ENCODE measurements at regions not wholly inside any gene's neighbourhood (a gene's known extent, or its start where the extent isn't known, plus 50 kb on each side); places are given as distances from the start of the nearest gene placed in this dataset.
"Not testable (repeated sequence)": the region's sequence is repeated elsewhere in the genome, so short reads cannot be mapped to it uniquely, and the experiment has no call there.

GRCh38 chr10:36736311-36736710, 389.1 kb upstream of the ANKRD30A start:
- ChIA-PET CTCF (interaction anchor here (0.6 to 1.0 kb wide), 2 partner anchors 11 to 791 kb away, joined by 3 to 4 read pairs; no protein-coding TSS in a partner anchor), POLR2A (ENCODE audit: low non-redundant PET) (no interaction called here)
- TF ChIP-seq CTCF (conservative IDR thresholded peaks at IDR 0.05; ENCODE audit: low read depth) = no peak
- no peak overlapping the region for H3K27ac ChIP-seq
- no peak for DNase-seq (ENCODE audit: low spot score)

GRCh38 chr10:36734590-36734989, 390.8 kb upstream of the ANKRD30A start:
- DNase-seq (ENCODE audit: low spot score); H3K27ac ChIP-seq; POLR2A ChIA-PET (ENCODE audit: low non-redundant PET): not testable (repeated sequence)
- CTCF ChIA-PET = interaction anchor here (0.6 kb wide), 1 partner anchor 1121 kb away, joined by 3 read pairs; no protein-coding TSS in a partner anchor

GRCh38 chr10:36730316-36730715, 395.1 kb upstream of the ANKRD30A start:
- peak; percentile 4 for DNase-seq (ENCODE audit: low spot score)
- no peak for TF ChIP-seq CTCF (conservative IDR thresholded peaks at IDR 0.05; ENCODE audit: low read depth)
- POLR2A ChIA-PET (ENCODE audit: low non-redundant PET) = no interaction called here
- H3K27ac ChIP-seq = no peak overlapping the region
- CTCF ChIA-PET = interaction anchor here (0.6 kb wide), 1 partner anchor 81 kb away, joined by 4 read pairs; no protein-coding TSS in a partner anchor

GRCh38 chr10:36728626-36729025, 396.8 kb upstream of the ANKRD30A start:
- CTCF ChIA-PET = no interaction called here
- no peak for TF ChIP-seq CTCF (conservative IDR thresholded peaks at IDR 0.05; ENCODE audit: low read depth)
- no peak overlapping the region for H3K27ac ChIP-seq
- POLR2A ChIA-PET (ENCODE audit: low non-redundant PET) = no interaction called here
- DNase-seq (ENCODE audit: low spot score) = no peak

GRCh38 chr10:36725581-36726520, 399.5 kb upstream of the ANKRD30A start:
- CTCF ChIA-PET = interaction anchor here (0.6 to 1.0 kb wide), 6 partner anchors 10 to 1576 kb away, joined by 3 to 5 read pairs (median 3); no protein-coding TSS in a partner anchor
- POLR2A ChIA-PET (ENCODE audit: low non-redundant PET) = no interaction called here
- peak; percentile 69 for DNase-seq (ENCODE audit: low spot score)
- H3K27ac ChIP-seq = no peak overlapping the region
- TF ChIP-seq CTCF (conservative IDR thresholded peaks at IDR 0.05; ENCODE audit: low read depth) = 0 out of 2 replicates have a peak, but pooled peaks have one; percentile 22

GRCh38 chr10:36722777-36723176, 402.6 kb upstream of the ANKRD30A start:
- ChIA-PET POLR2A (ENCODE audit: low non-redundant PET) (no interaction called here), CTCF (no interaction called here)
- no peak overlapping the region for H3K27ac ChIP-seq
- no peak for TF ChIP-seq CTCF (conservative IDR thresholded peaks at IDR 0.05; ENCODE audit: low read depth)
- no peak for DNase-seq (ENCODE audit: low spot score)

- H3K27ac ChIP-seq = no peak overlapping the region
- POLR2A ChIA-PET (ENCODE audit: low non-redundant PET) = no interaction called here
- TF ChIP-seq CTCF (conservative IDR thresholded peaks at IDR 0.05; ENCODE audit: low read depth) = no peak
- CTCF ChIA-PET = no interaction called here
- no peak for DNase-seq (ENCODE audit: low spot score)
Observed at GRCh38 chr10:36721871-36722270, 403.5 kb upstream of the ANKRD30A start.

Measured in RWPE1 (cell line).